Esophagus muscularis mucosa (tissue), 4 donors: ENCODE measurements at regions not wholly inside any gene's neighbourhood (a gene's known extent, or its start where the extent isn't known, plus 50 kb on each side); places are given as distances from the start of the nearest gene placed in this dataset.

ENCODE experiments used
- DNase-seq: peaks from one replicate; pipeline ENCODE4 v3.0.0-alpha.2; 2017; ENCODE audit errors: extremely low spot score
- H3K27ac ChIP-seq, 4 donors: fragments of 200-600 bp; sonication (generic); replicated peaks in 1 of 4; 1 replicate in 3 of 4; 2 replicates in 1 of 4; pipeline ENCODE4 v1.5.1; 2016 to 2019; ENCODE audit warnings: mild to moderate bottlenecking in 1 of 4
- H3K27me3 ChIP-seq, 4 donors: fragments of 200-600 bp; sonication (generic); one replicate each; pipeline versions ENCODE4 v1.5.1 to v1.6.0; 2016 to 2019
- H3K36me3 ChIP-seq, 4 donors: fragments of 200-600 bp; sonication (generic); one replicate each; pipeline ENCODE4 v1.5.1; 2016 to 2019
- H3K4me1 ChIP-seq, 4 donors: fragments of 200-600 bp; sonication (generic); one replicate each; pipeline ENCODE4 v1.5.1; 2016 to 2019
- H3K4me3 ChIP-seq, 4 donors: fragments of 200-600 bp; sonication (generic); 1 replicate in 2 of 4; 2 replicates in 2 of 4; pipeline ENCODE4 v1.5.1; 2016 to 2019; ENCODE audit warnings: mild to moderate bottlenecking in 4 of 4, moderate library complexity in 1 of 4
- H3K9me3 ChIP-seq, 4 donors: fragments of 200-600 bp; sonication (generic); 1 replicate in 3 of 4; 2 replicates in 1 of 4; pipeline ENCODE4 v1.5.1; 2016 to 2019
- EP300 ChIP-seq: sonication (generic); formaldehyde crosslinking; IDR thresholded peaks from one replicate; pipeline ENCODE4 v1.6.1; 2017; ENCODE audit warnings: antibody characterized with exemption
- POLR2A ChIP-seq: fragments of 450-650 bp; IDR thresholded peaks from one replicate; pipeline ENCODE4 v1.6.1; 2017; ENCODE audit warnings: antibody characterized with exemption, moderate library complexity, mild to moderate bottlenecking, low read depth
- POLR2AphosphoS5 ChIP-seq, 2 donors: sonication (generic); formaldehyde crosslinking; IDR thresholded peaks; one replicate each; pipeline ENCODE4 v1.6.1; 2017; ENCODE audit warnings: antibody characterized with exemption in 2 of 2
- WGBS: methylation state at CpG from one replicate; pipeline ENCODE4 v1.1.5; 2018; 5-methylcytosine and 5-hydroxymethylcytosine counted together
- intact Hi-C: fragments of 100-400 bp; cut with DNase I; formaldehyde crosslinking; loops from one replicate; pipeline ENCODE4 v1.15.1; 2023
- TF ChIP-seq, protein P1 (sequence below), 3 experiments: fragments of 200-600 bp in 2 of 3; fragments of 450-650 bp in 1 of 3; sonication (generic) in 2 of 3; IDR thresholded peaks; one replicate each; pipeline ENCODE4 v1.5.1; 2017 to 2019; ENCODE audit warnings: antibody characterized with exemption in 3 of 3, mild to moderate bottlenecking in 2 of 3, moderate library complexity in 1 of 3

DNA sequence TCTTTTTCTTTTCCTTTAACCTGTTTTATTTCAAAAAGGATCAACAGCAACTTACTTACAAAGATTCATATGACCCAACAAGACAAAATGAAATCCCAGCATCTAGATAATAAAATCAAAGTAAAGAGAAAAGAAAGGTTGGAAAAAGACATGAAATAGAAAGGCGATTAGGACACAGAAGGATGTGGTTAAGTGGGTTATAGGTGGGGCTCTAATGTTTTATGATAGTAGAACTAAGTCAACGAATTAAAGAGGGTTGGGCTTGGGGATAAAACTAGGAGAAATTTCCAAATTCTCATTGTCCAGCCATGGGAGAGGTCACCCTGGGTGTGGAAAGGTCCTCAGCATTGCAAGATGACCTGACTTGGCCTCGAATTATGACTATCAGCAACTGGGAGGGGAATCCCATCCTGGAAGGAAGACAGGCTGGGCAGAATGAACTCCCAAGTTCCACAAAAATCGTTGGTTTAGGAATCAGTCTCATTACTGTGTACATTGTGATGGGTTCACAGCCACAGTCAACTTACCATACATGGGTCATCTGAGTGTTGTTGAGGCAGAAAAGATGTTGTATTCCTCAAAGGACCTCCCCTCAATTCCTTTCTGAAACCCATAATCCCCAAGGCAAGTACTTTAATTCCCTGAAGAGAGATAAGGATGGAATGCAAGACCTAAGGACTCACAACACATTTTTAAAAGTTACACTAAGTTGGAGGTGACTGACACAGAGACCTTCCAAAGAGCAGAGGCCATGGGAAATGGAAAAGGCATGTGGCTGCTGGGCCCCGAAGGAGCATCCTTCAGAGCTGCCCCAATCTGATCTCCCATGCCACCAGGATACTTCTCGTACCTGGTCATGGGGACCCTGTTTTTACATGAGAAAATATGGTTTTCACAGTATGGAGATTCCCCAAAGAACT lies 167.6 kb downstream of the UXS1 start:
- DNase-seq, result peak; percentile 88
- Histone ChIP-seq H3K36me3 (no peaks in the 10 kb centered on the region), H3K4me3 (no peak overlapping the region), H3K27ac (peak overlapping the region in 1 of 4 donors; percentile 17), H3K9me3 (no peaks in the 10 kb centered on the region), H3K27me3 (no peaks in the 10 kb centered on the region), H3K4me1 (peaks cover 28 to 47% (median 42%) of the 10 kb centered on the region in 4 donors)
- intact Hi-C loops, result loop anchor here (5.0 to 10.0 kb wide), 2 partner anchors 46 to 632 kb away; partner anchors contain the start of gene FHL2
- 65% methylated on average over 6 of the region's 6 CpGs for WGBS
- TF ChIP-seq EP300 (no peak), POLR2A (no peak), POLR2AphosphoS5 (IDR thresholded peaks at IDR 0.05) (no peak)
- TF ChIP-seq, protein P1, sequence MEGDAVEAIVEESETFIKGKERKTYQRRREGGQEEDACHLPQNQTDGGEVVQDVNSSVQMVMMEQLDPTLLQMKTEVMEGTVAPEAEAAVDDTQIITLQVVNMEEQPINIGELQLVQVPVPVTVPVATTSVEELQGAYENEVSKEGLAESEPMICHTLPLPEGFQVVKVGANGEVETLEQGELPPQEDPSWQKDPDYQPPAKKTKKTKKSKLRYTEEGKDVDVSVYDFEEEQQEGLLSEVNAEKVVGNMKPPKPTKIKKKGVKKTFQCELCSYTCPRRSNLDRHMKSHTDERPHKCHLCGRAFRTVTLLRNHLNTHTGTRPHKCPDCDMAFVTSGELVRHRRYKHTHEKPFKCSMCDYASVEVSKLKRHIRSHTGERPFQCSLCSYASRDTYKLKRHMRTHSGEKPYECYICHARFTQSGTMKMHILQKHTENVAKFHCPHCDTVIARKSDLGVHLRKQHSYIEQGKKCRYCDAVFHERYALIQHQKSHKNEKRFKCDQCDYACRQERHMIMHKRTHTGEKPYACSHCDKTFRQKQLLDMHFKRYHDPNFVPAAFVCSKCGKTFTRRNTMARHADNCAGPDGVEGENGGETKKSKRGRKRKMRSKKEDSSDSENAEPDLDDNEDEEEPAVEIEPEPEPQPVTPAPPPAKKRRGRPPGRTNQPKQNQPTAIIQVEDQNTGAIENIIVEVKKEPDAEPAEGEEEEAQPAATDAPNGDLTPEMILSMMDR (IDR thresholded peaks at IDR 0.05), result no peak

DNA sequence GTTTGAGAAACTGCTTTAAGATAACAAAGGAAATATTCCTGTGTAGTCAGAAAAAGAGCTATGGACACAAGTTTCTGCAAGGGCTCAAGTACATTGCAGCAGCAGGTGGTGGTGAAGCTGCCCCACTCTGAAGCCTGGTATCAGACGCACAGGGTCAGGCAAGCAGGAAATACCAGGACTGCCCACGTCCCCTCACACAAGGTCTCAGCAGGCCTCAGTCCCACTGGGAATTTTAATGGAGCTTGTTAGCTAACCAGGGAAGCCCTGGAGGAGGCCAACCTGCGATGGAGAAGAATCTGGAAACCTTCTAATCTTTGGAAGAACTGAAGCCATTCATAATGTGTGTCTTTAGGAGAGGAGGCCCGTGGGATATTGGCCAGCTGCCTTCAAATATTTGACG lies 168.3 kb downstream of the UXS1 start:
- Histone ChIP-seq H3K9me3 (no peaks in the 10 kb centered on the region), H3K4me1 (peaks cover 26 to 47% (median 42%) of the 10 kb centered on the region in 4 donors), H3K4me3 (no peak overlapping the region), H3K27ac (peak overlapping the region in 2 of 4 donors; percentile 17 to 33), H3K36me3 (no peaks in the 10 kb centered on the region), H3K27me3 (no peaks in the 10 kb centered on the region)
- intact Hi-C loops, result loop anchor here (5.0 to 10.0 kb wide), 2 partner anchors 47 to 631 kb away; partner anchors contain the start of gene FHL2
- DNase-seq, result peak; percentile 42
- TF ChIP-seq, protein P1 (IDR thresholded peaks at IDR 0.05), result no peak
- no peak for TF ChIP-seq POLR2A
- TF ChIP-seq EP300, result no peak
- no peak for TF ChIP-seq POLR2AphosphoS5 (IDR thresholded peaks at IDR 0.05)
- WGBS, result 33% methylated on average over 5 of the region's 5 CpGs

DNA sequence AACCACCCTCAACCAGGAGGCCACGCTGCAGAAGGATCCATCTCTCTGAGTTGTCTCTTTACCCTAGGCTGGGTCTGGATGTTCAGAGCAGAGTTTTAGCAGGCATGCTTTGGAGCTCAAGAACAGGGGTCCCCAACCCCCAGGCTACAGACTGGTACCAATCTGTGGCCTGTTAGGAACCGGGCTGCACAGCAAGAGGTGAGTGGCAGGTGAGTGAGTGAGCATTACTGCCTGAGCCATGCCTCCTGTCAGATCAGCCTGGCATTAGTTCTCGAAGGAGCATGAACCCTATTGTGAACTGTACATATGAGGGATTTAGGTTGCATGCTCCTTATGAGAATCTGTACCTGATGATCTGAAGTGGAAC lies 172.5 kb downstream of the UXS1 start:
- 64% methylated on average over 3 of the region's 3 CpGs for WGBS
- Histone ChIP-seq H3K27me3 (no peaks in the 10 kb centered on the region), H3K9me3 (no peaks in the 10 kb centered on the region), H3K4me3 (no peak overlapping the region), H3K27ac (peak overlapping the region in 3 of 4 donors; percentile 31 to 72 (median 68)), H3K4me1 (peaks cover 26 to 43% (median 38%) of the 10 kb centered on the region in 4 donors), H3K36me3 (no peaks in the 10 kb centered on the region)
- TF ChIP-seq, protein P1 (IDR thresholded peaks at IDR 0.05), result no peak
- TF ChIP-seq EP300 (no peak), POLR2A (no peak), POLR2AphosphoS5 (IDR thresholded peaks at IDR 0.05) (no peak)
- peak; percentile 84 for DNase-seq
- intact Hi-C loops, result loop anchor here (10.0 kb wide), 1 partner anchor 627 kb away; the partner anchor contains the start of gene FHL2

DNA sequence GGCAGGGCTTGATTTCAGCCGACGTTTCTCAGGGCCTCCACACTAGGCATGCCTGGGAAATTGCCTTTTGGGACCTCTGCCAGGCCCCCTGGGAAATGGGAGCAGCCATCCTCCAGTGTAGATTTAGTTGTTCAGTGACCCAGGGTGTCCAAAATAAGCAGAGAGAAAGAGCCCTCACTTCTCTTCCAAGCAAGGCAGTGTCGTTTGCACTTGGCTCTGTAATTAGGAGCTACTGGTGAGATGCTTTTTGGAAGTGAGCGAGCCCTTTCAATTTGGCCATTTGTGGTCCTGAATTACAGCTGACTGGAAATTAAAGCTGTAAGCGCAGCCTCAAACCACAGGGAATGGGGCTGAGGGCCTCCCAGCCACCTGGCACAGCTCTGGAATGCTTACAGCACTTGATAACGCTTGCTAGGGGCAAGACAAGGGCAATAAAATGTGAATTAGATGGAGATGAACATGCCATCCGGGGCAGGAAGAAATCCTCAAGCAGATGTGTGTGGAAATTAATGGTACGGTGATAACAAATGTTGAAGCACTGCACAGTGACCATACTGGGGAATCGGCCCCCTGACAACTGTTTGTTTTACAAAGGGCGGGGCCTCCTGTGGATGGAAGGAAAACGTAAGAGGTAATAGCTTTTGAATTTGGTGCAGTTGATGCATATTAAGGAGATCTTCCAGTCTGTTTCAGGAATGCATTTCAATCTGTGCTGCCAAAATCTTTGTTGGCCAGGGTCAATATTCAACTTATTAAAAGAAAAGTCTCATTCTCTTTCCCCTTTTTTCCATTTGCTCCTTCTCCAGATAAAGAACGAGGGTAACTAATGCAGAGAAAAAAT lies 173.1 kb downstream of the UXS1 start:
- Histone ChIP-seq H3K27ac (peak overlapping the region; percentile 31 to 72 (median 62)), H3K9me3 (no peaks in the 10 kb centered on the region), H3K36me3 (no peaks in the 10 kb centered on the region), H3K27me3 (no peaks in the 10 kb centered on the region), H3K4me1 (peaks cover 20 to 37% (median 35%) of the 10 kb centered on the region in 4 donors), H3K4me3 (no peak overlapping the region)
- TF ChIP-seq POLR2AphosphoS5 (IDR thresholded peaks at IDR 0.05), result no peak
- TF ChIP-seq POLR2A, result no peak
- TF ChIP-seq, protein P1 (IDR thresholded peaks at IDR 0.05), result no peak
- no peak for TF ChIP-seq EP300
- DNase-seq, result peak; percentile 92
- 34% methylated on average over 12 of the region's 12 CpGs for WGBS
- intact Hi-C loops, result loop anchor here (10.0 kb wide), 1 partner anchor 626 kb away; the partner anchor contains the start of gene FHL2
